ENCODE measurements at regions not wholly inside any gene's neighbourhood (a gene's known extent, or its start where the extent isn't known, plus 50 kb on each side); places are given as distances from the start of the nearest gene placed in this dataset.

DNA sequence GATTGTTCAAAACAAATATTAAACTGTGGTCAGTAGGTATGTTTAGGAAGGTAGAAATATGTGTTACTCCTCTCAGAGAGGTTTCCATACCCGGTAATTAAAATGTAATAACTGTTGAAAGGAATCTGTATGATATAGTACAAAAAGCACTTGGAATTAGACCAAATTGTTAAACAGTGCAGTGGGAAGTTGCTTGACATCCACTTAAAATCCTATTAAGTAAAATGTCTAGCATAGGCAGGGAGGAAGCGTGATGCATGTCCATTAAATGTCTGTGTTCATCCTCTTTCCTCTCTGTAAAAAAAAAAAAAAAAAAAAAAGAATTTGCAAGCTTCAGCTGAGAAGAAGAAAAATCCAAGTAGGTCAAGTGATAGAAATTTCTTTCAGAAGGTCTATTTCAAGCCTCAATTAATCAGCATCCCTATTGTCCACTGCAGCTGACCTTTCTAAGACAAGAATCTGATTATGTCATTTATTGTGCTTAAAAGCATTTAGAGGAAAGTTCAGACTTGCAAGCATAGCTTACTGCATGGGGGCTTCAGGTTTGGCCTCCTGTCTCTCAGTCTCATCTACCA, 265.6 kb upstream of the RGS6 start:
- CTCF ChIA-PET, result no interaction called here
- no peak overlapping the region for H3K27ac ChIP-seq (ENCODE audit: insufficient read depth, low read depth, low read length)
- H4K20me1 ChIP-seq (replicated peaks; ENCODE audit: control insufficient read depth, extremely low read depth, insufficient read depth, low read length), result no peaks in the 10 kb centered on the region

More for the DNA sequence above, 265.6 kb upstream of the RGS6 start:
- intact Hi-C loops (cut with micrococcal nuclease), result no loop called here
- H3K36me3 ChIP-seq (ENCODE audit: control insufficient read depth in 2 of 2, extremely low read depth in 1 of 2, insufficient read depth in 2 of 2, low read length in 2 of 2), result no peaks in the 10 kb centered on the region
- POLR2A ChIA-PET, result no interaction called here
- no peaks in the 10 kb centered on the region for H3K27me3 ChIP-seq (ENCODE audit: control insufficient read depth in 2 of 2, insufficient read depth in 2 of 2, low read length in 2 of 2)
- peaks cover 4% of the 10 kb centered on the region for H3K4me1 ChIP-seq (ENCODE audit: control insufficient read depth, extremely low read depth, insufficient read depth, low read length)
- peak; percentile 21 for FAIRE-seq
- dilution Hi-C loops (cut with MboI; ENCODE audit: extremely low pct_ligation_motif_present, low sequenced_read_pairs), result no loop called here
- no TSS peak for BruUV-seq (replicated peaks)
- peak; percentile 7 for DNase-seq (ENCODE audit: low read depth, low spot score)
- H3K4me3 ChIP-seq (replicated peaks in 1 of 3; ENCODE audit: insufficient read depth in 1 of 3, low read depth in 1 of 3, low read length in 3 of 3), result no peak overlapping the region
- no peak overlapping the region for H3K9ac ChIP-seq (replicated peaks; ENCODE audit: extremely low read depth, insufficient read depth, low read length)
- H3K4me2 ChIP-seq (ENCODE audit: insufficient read depth, low read length), result no peak overlapping the region
- H3K79me2 ChIP-seq (ENCODE audit: control insufficient read depth, insufficient read depth, low read length), result no peaks in the 10 kb centered on the region
- H3K9me1 ChIP-seq (replicated peaks; ENCODE audit: control insufficient read depth, extremely low read depth, insufficient read depth, low read length), result peaks cover 2% of the 10 kb centered on the region
- H2AFZ ChIP-seq (ENCODE audit: low read depth, low read length), result no peak overlapping the region
- no peaks in the 10 kb centered on the region for H3K9me3 ChIP-seq (replicated peaks; ENCODE audit: control insufficient read depth, insufficient read depth, low read length)
- TF ChIP-seq MYC (IDR thresholded peaks at IDR 0.05; ENCODE audit: low read depth, low read length) (no peak), EZH2 (IDR thresholded peaks at IDR 0.05; ENCODE audit: borderline replicate concordance, low read depth, low read length, severe bottlenecking) (no peak), POLR2A (IDR thresholded peaks at IDR 0.05; ENCODE audit: low read depth, low read length) (no peak), GATA2 (IDR thresholded peaks at IDR 0.05; ENCODE audit: insufficient read depth, insufficient read length, low read depth, low read length) (no peak), JUN (IDR thresholded peaks at IDR 0.05; ENCODE audit: borderline replicate concordance, insufficient read depth, insufficient read length, low read depth) (no peak)
- TF ChIP-seq, protein P1, sequence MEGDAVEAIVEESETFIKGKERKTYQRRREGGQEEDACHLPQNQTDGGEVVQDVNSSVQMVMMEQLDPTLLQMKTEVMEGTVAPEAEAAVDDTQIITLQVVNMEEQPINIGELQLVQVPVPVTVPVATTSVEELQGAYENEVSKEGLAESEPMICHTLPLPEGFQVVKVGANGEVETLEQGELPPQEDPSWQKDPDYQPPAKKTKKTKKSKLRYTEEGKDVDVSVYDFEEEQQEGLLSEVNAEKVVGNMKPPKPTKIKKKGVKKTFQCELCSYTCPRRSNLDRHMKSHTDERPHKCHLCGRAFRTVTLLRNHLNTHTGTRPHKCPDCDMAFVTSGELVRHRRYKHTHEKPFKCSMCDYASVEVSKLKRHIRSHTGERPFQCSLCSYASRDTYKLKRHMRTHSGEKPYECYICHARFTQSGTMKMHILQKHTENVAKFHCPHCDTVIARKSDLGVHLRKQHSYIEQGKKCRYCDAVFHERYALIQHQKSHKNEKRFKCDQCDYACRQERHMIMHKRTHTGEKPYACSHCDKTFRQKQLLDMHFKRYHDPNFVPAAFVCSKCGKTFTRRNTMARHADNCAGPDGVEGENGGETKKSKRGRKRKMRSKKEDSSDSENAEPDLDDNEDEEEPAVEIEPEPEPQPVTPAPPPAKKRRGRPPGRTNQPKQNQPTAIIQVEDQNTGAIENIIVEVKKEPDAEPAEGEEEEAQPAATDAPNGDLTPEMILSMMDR (IDR thresholded peaks at IDR 0.05; ENCODE audit: extremely low read depth in 1 of 2, insufficient read depth in 1 of 2, low read depth in 1 of 2, low read length in 2 of 2), result no peak
